Esophagus muscularis mucosa (tissue), 4 donors: ENCODE measurements at regions not wholly inside any gene's neighbourhood (a gene's known extent, or its start where the extent isn't known, plus 50 kb on each side); places are given as distances from the start of the nearest gene placed in this dataset.

Experiments
- DNase-seq: peaks from one replicate; pipeline ENCODE4 v3.0.0-alpha.2; 2017; ENCODE audit errors: extremely low spot score
- H3K27ac ChIP-seq, 4 donors: fragments of 200-600 bp; sonication (generic); replicated peaks in 1 of 4; 1 replicate in 3 of 4; 2 replicates in 1 of 4; pipeline ENCODE4 v1.5.1; 2016 to 2019; ENCODE audit warnings: mild to moderate bottlenecking in 1 of 4
- H3K27me3 ChIP-seq, 4 donors: fragments of 200-600 bp; sonication (generic); one replicate each; pipeline versions ENCODE4 v1.5.1 to v1.6.0; 2016 to 2019
- H3K36me3 ChIP-seq, 4 donors: fragments of 200-600 bp; sonication (generic); one replicate each; pipeline ENCODE4 v1.5.1; 2016 to 2019
- H3K4me1 ChIP-seq, 4 donors: fragments of 200-600 bp; sonication (generic); one replicate each; pipeline ENCODE4 v1.5.1; 2016 to 2019
- H3K4me3 ChIP-seq, 4 donors: fragments of 200-600 bp; sonication (generic); 1 replicate in 2 of 4; 2 replicates in 2 of 4; pipeline ENCODE4 v1.5.1; 2016 to 2019; ENCODE audit warnings: mild to moderate bottlenecking in 4 of 4, moderate library complexity in 1 of 4
- H3K9me3 ChIP-seq, 4 donors: fragments of 200-600 bp; sonication (generic); 1 replicate in 3 of 4; 2 replicates in 1 of 4; pipeline ENCODE4 v1.5.1; 2016 to 2019
- CTCF ChIP-seq, 3 experiments: fragments of 200-600 bp in 2 of 3; fragments of 450-650 bp in 1 of 3; sonication (generic) in 2 of 3; IDR thresholded peaks; one replicate each; pipeline ENCODE4 v1.5.1; 2017 to 2019; ENCODE audit warnings: antibody characterized with exemption in 3 of 3, mild to moderate bottlenecking in 2 of 3, moderate library complexity in 1 of 3
- EP300 ChIP-seq: sonication (generic); formaldehyde crosslinking; IDR thresholded peaks from one replicate; pipeline ENCODE4 v1.6.1; 2017; ENCODE audit warnings: antibody characterized with exemption
- POLR2A ChIP-seq: fragments of 450-650 bp; IDR thresholded peaks from one replicate; pipeline ENCODE4 v1.6.1; 2017; ENCODE audit warnings: antibody characterized with exemption, moderate library complexity, mild to moderate bottlenecking, low read depth
- POLR2AphosphoS5 ChIP-seq, 2 donors: sonication (generic); formaldehyde crosslinking; IDR thresholded peaks; one replicate each; pipeline ENCODE4 v1.6.1; 2017; ENCODE audit warnings: antibody characterized with exemption in 2 of 2
- WGBS: methylation state at CpG from one replicate; pipeline ENCODE4 v1.1.5; 2018; 5-methylcytosine and 5-hydroxymethylcytosine counted together
- intact Hi-C: fragments of 100-400 bp; cut with DNase I; formaldehyde crosslinking; loops from one replicate; pipeline ENCODE4 v1.15.1; 2023

DNA sequence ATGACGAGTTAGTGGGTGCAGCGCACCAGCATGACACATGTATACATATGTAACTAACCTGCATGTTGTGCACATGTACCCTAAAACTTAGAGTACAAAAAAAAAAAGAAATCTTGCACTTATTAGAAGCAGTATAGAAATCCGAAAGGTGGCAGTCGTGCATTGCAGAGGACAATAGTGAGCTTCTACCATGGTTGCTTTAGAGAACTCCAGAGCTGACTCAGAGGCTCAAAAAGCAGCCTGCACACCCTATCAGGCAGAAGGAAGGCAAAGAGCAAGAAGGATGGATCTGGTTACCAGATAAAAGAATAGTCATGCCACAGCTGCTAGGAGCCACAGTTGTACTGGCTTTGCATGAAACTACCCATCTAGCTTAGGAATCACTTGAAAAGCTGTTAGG, 796.0 kb upstream of the TSPY4 start:
- no peak overlapping the region for H3K4me3 ChIP-seq
- no peaks in the 10 kb centered on the region for H3K9me3 ChIP-seq
- no CpG with 5 or more reads among the region's 4 CpGs for WGBS
- no peaks in the 10 kb centered on the region for H3K4me1 ChIP-seq
- intact Hi-C loops: no loop called here
- no peak for DNase-seq
- no peaks in the 10 kb centered on the region for H3K36me3 ChIP-seq
- H3K27ac ChIP-seq: no peak overlapping the region
- no peaks in the 10 kb centered on the region for H3K27me3 ChIP-seq
- TF ChIP-seq CTCF (IDR thresholded peaks at IDR 0.05) (no peak), EP300 (no peak)

DNA sequence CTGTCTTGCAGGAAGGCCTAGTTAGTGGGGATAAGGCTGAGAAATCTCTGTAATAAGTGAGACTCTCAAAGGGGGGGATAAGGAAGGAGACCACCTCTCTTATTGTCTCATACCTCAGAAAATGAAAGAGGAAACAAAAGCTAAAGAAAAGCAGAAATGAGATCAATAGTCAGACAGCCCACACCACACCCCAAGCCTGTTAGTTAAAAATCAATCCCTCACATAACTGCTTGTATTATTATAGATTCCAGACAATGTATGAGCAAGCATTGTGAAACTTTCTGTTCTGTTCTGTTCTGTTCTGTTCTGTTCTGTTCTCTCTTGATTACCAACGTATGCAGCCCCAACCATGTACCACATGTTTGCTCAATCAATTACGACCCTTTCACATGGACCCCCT, 792.5 kb upstream of the TSPY4 start:
- intact Hi-C loops: no loop called here
- DNase-seq: no peak

GRCh38 chrY:8547931-8548330, 789.3 kb upstream of the TSPY4 start:
- no peaks in the 10 kb centered on the region for H3K36me3 ChIP-seq
- DNase-seq: no peak
- TF ChIP-seq EP300: no peak
- intact Hi-C loops: no loop called here
- H3K4me1 ChIP-seq: no peaks in the 10 kb centered on the region
- H3K27ac ChIP-seq: no peak overlapping the region
- no peaks in the 10 kb centered on the region for H3K9me3 ChIP-seq
- H3K27me3 ChIP-seq: no peaks in the 10 kb centered on the region
- no peak overlapping the region for H3K4me3 ChIP-seq

More for the DNA sequence above, 792.5 kb upstream of the TSPY4 start:
- Histone ChIP-seq H3K9me3 (no peaks in the 10 kb centered on the region), H3K4me1 (no peaks in the 10 kb centered on the region), H3K36me3 (no peaks in the 10 kb centered on the region), H3K27ac (no peak overlapping the region), H3K27me3 (no peaks in the 10 kb centered on the region), H3K4me3 (no peak overlapping the region)
- TF ChIP-seq POLR2AphosphoS5 (IDR thresholded peaks at IDR 0.05) (no peak), CTCF (IDR thresholded peaks at IDR 0.05) (no peak)
- no CpG with 5 or more reads among the region's 2 CpGs for WGBS

DNA sequence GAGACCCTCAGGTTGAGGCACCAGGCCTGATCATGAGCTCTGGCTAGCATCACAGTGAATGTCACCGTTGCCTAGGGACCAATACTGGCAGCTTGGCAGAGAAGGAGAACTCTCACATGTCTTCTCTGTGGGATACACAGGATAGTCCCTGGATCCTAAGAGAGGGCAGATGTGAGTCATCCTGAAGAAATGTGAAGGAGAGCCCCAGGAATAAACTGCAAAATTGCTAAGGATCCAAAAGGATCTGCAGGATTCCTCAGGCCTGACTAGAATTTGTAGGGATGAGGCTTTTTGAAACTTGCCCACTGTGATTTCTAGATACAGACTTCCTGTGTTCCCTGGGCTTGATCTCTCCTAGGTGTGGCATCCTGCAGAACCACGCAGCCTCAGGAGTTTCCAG, 785.9 kb upstream of the TSPY4 start:
- Histone ChIP-seq H3K27me3 (no peaks in the 10 kb centered on the region), H3K27ac (no peak overlapping the region), H3K36me3 (no peaks in the 10 kb centered on the region), H3K9me3 (no peaks in the 10 kb centered on the region), H3K4me1 (no peaks in the 10 kb centered on the region), H3K4me3 (no peak overlapping the region)
- TF ChIP-seq EP300 (no peak), POLR2AphosphoS5 (IDR thresholded peaks at IDR 0.05) (no peak), CTCF (IDR thresholded peaks at IDR 0.05) (no peak), POLR2A (no peak)
- WGBS: no CpG with 5 or more reads among the region's 2 CpGs
- no peak for DNase-seq
- intact Hi-C loops: no loop called here

DNA sequence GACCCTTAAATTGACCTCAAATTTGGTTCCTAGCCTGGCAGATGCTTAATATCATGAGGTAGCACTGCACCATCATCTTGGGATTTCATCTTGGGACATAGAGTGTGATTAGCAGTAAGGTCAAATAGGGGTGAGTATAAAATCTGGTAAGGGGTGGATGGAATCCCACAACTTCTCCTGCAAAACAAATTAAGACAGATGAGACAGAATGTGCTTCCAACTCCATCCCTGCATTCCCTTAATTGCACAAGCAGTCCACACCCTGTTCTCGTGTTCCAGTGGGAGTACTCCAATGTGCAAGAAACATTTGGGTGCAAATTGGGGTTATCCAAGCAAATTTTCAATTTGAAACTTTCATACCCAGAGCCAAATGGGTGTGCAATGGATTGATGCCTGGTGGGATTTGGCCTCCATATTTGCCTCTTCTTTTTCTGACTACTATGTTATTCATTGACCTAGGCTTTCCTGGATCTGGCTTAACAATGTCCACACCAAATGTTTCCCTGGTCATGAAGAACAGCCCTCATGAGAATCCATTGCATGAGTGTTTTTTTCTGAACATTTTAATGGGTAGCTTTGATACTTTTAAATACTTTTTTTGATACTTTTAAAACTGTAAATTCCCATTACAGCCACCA, 785.0 kb upstream of the TSPY4 start:
- WGBS: no CpG with 5 or more reads among the region's 1 CpG
- TF ChIP-seq CTCF (IDR thresholded peaks at IDR 0.05) (no peak), EP300 (no peak), POLR2A (no peak), POLR2AphosphoS5 (IDR thresholded peaks at IDR 0.05) (no peak)
- H3K9me3 ChIP-seq: no peaks in the 10 kb centered on the region
- DNase-seq: no peak
- no peak overlapping the region for H3K4me3 ChIP-seq
- H3K36me3 ChIP-seq: no peaks in the 10 kb centered on the region
- H3K27ac ChIP-seq: peak overlapping the region in 1 of 4 donors; percentile 26
- H3K27me3 ChIP-seq: no peaks in the 10 kb centered on the region
- intact Hi-C loops: no loop called here
- no peaks in the 10 kb centered on the region for H3K4me1 ChIP-seq
